ENCODE measurements at regions not wholly inside any gene's neighbourhood (a gene's known extent, or its start where the extent isn't known, plus 50 kb on each side); places are given as distances from the start of the nearest gene placed in this dataset.

DNA sequence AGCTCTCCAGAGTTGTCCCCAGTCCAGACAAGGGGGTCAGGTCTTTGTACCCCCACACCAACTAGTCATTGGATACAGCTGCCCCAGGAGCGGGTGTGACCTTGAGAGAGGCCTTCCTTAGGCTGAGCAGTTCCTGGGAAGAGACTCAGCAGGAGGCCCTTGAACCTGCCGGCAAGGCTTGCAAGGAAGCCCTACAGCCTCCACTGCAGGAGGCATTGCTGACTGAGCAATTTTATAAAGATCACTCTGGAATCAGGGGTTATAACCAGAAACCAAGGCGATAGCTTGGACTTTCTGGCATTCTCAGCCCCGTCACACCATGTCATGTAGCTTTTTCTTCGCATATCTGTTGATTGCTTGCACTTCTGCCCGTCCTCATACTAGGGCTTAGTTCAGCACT is 291.3 kb upstream of the CRY1 start:
- CTCF ChIA-PET: no interaction called here
- POLR2A ChIA-PET: no interaction called here

GRCh38 chr12:107385509-107385908 is 292.2 kb upstream of the CRY1 start:
- POLR2A ChIA-PET: no interaction called here
- CTCF ChIA-PET: no interaction called here

DNA sequence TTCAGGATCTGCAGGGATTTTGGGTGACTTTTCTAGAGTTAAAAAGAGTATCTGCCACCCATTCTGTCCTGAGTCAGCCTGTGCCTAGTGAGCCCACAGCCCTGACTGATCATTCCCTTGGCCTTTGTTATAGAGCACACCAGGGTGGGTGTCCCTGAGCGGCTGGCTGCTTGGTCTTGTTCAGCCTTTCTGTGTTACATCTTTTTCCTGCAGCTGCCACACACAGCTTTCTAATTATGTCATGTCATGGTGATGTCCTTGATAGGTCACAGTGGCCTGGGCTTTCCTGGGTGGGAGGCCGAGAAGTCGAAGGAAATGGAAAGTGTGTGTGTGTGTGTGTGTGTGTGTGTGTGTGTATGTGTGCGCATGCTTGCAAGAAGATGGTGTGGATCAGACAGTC is 293.2 kb upstream of the CRY1 start:
- ChIA-PET CTCF (no interaction called here), POLR2A (no interaction called here)

DNA sequence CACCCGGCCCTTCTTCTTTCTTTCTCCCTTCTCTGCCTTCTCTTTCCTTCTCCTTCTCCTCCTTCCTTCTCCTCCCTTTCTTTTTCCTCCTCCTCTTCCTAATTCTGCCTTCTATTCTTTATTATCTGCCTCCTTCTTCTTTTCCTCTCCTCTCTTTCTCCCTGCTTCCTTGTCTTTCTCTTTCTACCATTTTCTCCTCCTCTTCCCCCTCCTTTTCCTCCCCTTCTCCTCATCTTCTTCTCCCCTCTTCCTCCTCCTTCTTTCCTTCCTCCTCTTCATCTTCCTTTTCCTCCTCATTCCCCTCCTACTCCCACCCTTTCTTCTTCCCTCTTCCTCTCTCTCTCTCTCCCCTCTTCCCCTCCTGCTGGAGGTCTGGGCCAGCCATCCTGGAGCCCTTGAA is 294.9 kb upstream of the CRY1 start:
- ChIA-PET CTCF (no interaction called here), POLR2A (no interaction called here)

DNA sequence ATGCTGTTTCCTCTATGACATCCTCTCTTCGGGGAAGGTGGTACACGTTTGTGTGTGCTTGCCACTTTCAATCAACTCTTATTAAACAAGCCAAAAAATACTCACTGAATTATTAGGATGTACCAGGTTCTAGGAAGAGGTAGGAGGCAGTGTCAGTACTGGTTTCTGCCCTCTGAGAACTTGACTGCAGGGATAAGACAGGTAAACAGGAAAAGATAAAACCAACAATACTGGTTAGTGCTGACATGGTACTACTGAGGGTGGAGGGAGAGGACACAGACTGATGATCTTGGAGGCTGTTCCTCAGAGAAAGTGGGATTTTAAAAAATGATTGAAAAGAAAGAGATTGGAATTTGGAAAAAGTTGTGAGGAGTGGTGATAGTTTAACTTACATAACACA is 295.2 kb upstream of the PWP1 start:
- ChIA-PET CTCF (no interaction called here), POLR2A (no interaction called here)

DNA sequence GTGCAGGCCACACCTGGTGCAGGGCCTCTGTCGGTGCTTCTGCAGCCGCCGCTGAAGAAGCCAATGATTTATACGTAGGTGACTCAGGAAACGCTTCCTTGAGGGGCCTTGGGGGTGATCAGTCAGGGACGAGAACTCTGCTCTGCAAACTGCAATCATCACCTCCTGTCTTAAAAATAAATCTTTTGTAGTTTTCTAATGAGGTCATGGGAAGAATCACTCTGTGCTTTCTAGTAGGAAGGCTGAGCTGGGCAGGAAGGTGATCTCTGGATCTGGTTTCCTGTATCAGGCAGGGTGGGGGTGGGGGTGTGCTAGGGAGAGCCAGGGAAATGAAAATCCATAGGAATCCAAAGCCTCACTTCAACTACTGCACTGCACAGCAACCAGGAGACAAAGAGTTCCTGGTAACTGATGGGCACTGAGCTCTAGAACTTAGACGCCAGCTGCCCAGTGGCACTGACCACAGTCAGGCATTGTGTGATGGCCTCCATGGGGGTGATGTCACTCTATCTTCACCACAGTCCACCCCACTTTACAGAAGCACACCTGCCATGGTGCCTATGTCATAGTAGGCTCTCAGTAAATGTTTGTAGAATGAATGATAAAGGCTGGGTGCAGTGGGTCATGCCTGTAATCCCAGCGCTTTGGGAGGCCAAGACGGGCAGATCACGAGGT is 292.4 kb upstream of the PWP1 start:
- CTCF ChIA-PET: no interaction called here
- POLR2A ChIA-PET: no interaction called here

DNA sequence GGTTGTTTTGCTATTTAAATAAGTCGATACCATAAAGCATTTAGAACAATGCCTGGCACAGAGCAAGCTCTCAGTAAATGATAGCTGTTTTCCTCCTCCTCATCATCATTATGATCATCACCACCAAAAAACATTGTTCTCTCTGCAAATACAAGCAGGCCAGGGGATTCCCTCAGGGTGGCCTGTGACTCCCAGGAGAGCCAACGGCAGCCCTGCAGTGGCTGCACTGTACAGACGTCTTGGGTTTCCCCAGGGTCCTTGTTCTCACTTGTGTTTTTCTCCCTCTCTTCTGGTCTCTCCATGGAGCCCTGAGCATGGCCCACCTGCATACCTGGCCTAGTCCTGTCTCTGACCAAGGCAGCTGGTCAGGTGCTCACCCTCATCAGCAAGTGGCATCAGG is 290.9 kb upstream of the PWP1 start:
- CTCF ChIA-PET: interaction anchor here (0.7 to 1.5 kb wide), 2 partner anchors 76 to 263 kb away, joined by 3 to 4 read pairs; a partner anchor contains a TSS
- POLR2A ChIA-PET: no interaction called here

DNA sequence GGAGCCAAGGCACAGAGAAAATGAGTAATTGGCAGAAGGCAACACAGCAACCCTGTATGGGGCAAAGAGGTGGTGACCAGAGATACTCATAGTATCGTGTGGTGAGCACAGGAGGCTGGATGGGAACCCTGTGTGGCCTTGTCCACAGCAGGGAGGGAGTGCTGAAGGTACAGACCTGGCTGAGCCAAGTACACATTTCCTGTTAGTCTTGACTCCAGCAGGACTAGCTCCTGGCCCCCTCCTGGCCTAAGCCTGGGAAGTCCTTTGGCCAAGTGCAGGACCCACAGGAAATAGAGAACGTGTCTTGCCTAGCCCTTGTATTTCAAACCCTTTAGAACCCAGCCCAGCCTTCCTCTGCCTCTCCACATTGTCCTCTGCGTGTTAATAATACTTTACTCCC is 289.8 kb upstream of the PWP1 start:
- ChIA-PET CTCF (no interaction called here), POLR2A (no interaction called here)

DNA sequence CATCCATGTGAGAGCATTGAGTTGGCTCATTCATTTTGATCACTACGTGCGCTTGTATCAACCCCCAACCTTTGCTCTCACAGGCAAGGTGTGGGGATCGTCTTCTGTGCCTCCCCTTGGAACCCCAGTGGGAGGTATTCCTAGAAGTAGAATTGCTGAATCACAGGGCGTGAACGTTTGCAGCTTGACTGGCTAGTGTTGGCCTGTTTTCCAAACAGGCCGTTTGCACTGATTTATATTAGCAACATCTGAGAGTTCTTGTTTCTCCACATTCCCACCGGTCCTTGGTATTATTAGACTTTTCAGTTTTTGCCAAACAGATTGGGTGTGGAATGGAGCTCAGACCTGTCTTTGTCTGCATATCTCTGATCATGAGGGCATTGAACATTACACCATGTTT is 288.6 kb upstream of the PWP1 start:
- CTCF ChIA-PET: no interaction called here
- POLR2A ChIA-PET: no interaction called here

DNA sequence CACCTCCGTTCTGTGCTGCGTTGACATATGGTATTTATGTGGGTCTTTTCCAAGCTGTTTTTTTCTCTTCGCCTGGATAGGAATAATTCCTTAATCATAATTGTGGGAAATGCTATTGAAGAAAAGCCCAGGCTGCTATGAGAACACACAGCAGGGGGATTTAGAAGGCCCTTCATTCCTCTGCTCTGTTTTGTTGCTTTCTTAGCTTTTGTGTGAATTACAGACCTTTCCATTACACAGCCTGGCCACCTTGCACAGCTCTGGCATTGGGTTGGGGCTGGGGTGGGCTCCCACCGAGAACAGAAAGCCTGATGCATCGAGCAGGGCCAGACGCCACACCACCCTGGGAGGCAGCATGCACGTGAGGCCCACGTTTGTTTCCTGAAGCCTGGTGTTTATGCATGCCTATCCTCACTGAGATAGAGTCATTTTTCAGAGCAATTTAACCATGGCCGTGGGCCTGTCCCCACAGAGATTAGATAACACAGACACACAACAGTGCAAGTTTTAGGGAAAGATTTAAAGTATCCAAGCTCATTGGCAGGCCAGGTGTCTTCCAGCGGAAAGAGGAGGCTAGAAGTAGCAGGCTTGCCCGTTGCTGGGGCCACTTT is 287.6 kb upstream of the PWP1 start:
- ChIA-PET POLR2A (no interaction called here), CTCF (interaction anchor here (0.5 to 2.4 kb wide), 2 partner anchors 266 to 1410 kb away, joined by 4 to 12 read pairs; no protein-coding TSS in a partner anchor)

DNA sequence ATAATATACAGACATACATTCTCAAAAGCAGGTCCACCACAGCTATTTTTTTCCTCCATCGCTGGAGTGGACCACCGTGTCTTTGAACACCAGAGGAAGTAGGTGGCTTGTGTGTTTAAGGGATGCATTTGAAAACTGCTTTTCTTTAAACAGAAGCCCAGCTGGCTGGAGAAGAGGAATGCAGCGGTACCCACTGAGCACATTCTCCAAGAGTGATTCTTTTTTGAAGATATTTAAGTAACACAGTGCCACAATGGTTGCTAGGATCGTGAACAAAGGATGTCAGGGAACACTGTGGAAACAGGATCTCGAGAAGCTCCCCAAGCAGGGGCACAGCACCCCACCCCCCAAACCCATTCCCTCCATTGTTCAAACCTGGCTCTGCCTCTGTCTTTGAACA is 286.6 kb upstream of the PWP1 start:
- CTCF ChIA-PET: interaction anchor here (2.4 kb wide), 1 partner anchor 267 kb away, joined by 12 read pairs; no protein-coding TSS in a partner anchor
- POLR2A ChIA-PET: no interaction called here

DNA sequence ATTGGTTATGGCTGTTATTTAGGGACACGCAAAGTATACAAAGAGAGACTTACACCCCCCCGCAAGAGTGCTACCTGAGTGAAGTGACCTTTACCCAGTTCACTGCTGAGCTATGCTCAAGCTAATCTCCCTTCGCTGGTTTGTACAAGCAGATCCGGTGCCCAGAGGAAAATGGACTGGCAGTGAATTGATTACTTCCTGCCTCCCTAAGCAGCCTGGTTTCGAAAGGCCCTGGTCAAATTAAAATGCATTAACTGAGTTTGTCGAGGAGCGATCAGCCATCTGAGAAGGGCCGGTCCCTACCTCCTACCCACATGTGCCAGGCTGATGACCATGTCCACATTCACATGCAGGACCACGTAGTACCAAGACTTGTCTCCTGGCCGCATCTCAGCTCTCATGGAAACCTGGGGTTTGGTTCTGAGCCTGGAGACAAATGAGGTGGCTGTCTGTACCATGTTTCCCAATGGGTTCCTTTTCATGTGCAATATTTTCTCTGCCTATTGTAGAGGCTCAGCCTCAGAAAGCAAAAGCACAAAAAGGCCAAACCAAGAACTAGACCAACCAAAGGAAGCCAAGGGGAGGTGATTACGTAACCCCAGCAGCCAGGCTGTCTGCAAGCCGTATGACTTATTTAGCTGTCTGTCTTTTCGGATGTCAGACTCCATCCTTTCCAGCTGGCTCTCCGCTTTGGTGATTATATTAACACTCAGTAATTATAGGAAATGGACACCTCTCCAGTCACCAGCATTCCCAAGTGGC is 284.7 kb upstream of the PWP1 start:
- POLR2A ChIA-PET: interaction anchor here (0.6 kb wide), 1 partner anchor 9 kb away, joined by 5 read pairs; no protein-coding TSS in a partner anchor

GRCh38 chr12:107402041-107403022 is 283.3 kb upstream of the PWP1 start:
- CTCF ChIA-PET: interaction anchor here (0.7 to 5.9 kb wide), 14 partner anchors 11 to 291 kb away, joined by 3 to 46 read pairs (median 4); no protein-coding TSS in a partner anchor
- POLR2A ChIA-PET: interaction anchor here (0.6 kb wide), 1 partner anchor 89 kb away, joined by 3 read pairs; no protein-coding TSS in a partner anchor

More for the DNA sequence above, 284.7 kb upstream of the PWP1 start:
- CTCF ChIA-PET: interaction anchor here (1.9 to 5.9 kb wide), 3 partner anchors 11 to 269 kb away, joined by 5 to 46 read pairs (median 8); no protein-coding TSS in a partner anchor

DNA sequence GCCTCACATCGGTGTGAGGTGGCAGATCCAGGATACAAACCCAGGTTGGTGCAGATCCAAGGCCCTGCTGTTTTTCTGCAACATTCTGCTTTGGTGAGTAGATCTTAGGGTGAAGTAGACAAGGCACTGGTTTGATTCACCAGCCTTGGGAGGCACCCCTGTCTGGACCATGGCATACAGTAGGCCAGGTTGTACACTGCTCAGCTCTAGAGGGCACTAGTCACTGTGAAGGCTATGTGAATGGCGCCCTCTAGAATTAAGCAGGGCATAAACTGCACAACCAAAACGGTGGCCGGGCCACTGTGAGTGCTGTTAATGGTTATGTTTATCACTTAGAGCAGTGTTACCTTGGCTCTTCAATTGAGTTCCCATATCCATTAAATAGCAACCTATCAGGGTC is 280.6 kb upstream of the PWP1 start:
- ChIA-PET CTCF (interaction anchor here (0.8 to 5.9 kb wide), 4 partner anchors 145 to 273 kb away, joined by 3 to 46 read pairs (median 3); no protein-coding TSS in a partner anchor), POLR2A (no interaction called here)

DNA sequence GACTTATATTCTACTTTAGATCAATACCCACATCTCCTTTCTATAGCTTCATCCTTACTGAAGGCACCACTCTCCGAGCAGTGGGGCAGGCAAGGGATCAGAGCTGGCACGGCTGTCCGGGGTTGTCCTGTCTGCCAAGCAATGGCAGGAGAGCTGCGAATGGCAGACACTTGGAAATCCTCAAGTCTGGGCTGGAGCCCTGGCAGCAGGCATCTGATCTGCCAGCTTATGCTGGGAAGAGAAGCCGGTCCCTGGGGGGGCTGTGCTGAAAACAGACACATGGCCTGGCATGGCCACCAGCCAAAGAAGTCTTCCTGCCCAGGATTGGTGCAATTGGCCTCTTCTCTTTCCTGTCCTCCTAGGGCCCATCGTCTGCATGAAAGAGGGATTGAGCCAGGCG is 280.2 kb upstream of the PWP1 start:
- ChIA-PET POLR2A (no interaction called here), CTCF (interaction anchor here (0.8 to 5.9 kb wide), 3 partner anchors 200 to 274 kb away, joined by 3 to 46 read pairs (median 3); no protein-coding TSS in a partner anchor)

DNA sequence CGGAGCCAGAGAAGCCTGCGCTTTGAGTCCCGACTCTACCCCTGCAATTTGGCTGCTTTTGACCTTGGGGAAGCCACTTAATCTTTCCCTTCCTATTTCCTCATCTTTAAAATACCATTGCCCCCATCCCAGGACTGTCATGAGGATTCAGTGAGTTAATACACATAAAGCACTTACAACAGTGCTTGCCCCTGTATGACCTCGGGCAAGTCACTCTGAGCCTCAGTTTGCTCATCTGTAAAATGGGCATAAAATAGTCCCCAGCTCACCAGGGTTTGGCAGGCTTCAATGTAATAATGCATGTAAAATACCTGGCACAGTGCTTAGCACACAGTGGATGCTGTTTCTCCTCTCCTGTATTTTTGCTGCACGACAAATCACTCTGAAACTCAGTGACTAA is 278.7 kb upstream of the PWP1 start:
- POLR2A ChIA-PET: no interaction called here
- CTCF ChIA-PET: interaction anchor here (0.5 to 1.1 kb wide), 3 partner anchors 28 to 275 kb away, joined by 3 read pairs; no protein-coding TSS in a partner anchor

DNA sequence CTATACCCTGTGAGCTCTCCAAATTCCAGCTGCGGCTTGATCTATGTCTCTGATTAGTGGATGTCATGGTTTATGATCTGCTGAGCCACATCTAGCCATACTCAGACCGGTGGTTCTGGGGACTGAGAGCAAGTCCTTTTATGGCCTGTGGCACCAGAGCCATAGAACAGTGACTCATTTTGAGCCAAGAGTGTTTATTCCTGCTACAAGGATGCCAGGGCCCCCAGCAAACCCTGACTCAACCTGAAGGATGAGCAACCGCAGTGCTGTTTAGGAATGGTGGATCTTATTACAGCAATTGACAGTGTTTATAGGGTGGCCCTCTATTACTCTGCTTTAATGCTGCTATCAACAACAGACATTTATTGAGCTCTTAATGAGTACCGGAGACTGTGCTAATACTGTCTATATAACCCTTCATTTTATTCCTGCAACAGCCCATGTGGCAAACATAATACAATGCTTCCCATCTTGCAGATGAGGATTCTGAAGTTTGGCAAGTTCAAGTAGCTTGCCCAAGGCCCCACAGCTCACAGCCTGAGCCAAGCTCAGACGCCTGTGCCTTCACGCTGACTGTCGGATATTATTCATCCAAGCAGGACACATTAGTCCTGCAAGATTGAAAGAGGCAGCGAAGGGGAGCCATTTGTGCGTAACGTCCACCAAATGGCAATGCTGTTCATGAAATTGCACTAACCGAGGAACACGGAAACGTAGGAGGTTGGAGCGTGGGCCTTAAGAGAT is 273.6 kb upstream of the PWP1 start:
- ChIA-PET POLR2A (no interaction called here), CTCF (no interaction called here)

- ChIA-PET POLR2A (no interaction called here), CTCF (interaction anchor here (0.6 kb wide), 1 partner anchor 250 kb away, joined by 3 read pairs; no protein-coding TSS in a partner anchor)
These were observed 270.5 kb upstream of the PWP1 start for GRCh38 chr12:107415071-107415470.

DNA sequence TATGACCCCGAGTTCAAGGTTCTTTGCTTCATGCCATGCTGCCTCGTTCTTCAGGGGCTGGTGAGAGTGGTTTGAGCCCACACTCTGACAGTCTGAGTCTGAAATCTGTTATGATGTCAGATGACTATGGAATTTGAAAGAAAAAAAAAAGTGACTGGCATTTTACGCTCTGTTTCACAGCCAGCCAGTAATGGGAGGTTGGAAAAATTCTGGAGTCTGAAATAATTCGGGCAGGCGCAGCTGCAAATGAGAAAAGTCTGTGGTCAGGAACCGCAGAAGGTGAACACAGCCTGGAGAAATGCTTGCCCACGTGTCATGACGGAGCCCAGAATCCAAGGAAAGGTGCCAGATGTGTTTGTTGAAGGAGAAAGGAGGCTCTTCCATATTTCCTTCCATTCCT is 269.8 kb upstream of the PWP1 start:
- ChIA-PET POLR2A (no interaction called here), CTCF (no interaction called here)
